ENCODE measurements at regions not wholly inside any gene's neighbourhood (a gene's known extent, or its start where the extent isn't known, plus 50 kb on each side); places are given as distances from the start of the nearest gene placed in this dataset.

- WGBS, 4 donors, result 38 to 55% (median 50%) methylated on average over 2 of the region's 2 CpGs
- no peaks in the 10 kb centered on the region for H3K4me1 ChIP-seq (replicated peaks in 1 of 2)
- H3K9me3 ChIP-seq (replicated peaks in 1 of 3), result no peaks in the 10 kb centered on the region
- no peaks in the 10 kb centered on the region for H3K27me3 ChIP-seq
- TF ChIP-seq POLR2A (IDR thresholded peaks at IDR 0.05), result no peak
- TF ChIP-seq, protein P1, sequence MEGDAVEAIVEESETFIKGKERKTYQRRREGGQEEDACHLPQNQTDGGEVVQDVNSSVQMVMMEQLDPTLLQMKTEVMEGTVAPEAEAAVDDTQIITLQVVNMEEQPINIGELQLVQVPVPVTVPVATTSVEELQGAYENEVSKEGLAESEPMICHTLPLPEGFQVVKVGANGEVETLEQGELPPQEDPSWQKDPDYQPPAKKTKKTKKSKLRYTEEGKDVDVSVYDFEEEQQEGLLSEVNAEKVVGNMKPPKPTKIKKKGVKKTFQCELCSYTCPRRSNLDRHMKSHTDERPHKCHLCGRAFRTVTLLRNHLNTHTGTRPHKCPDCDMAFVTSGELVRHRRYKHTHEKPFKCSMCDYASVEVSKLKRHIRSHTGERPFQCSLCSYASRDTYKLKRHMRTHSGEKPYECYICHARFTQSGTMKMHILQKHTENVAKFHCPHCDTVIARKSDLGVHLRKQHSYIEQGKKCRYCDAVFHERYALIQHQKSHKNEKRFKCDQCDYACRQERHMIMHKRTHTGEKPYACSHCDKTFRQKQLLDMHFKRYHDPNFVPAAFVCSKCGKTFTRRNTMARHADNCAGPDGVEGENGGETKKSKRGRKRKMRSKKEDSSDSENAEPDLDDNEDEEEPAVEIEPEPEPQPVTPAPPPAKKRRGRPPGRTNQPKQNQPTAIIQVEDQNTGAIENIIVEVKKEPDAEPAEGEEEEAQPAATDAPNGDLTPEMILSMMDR (IDR thresholded peaks at IDR 0.05), result no peak
- H3K36me3 ChIP-seq (replicated peaks in 1 of 2), result no peaks in the 10 kb centered on the region
- no peak overlapping the region for H3K27ac ChIP-seq
- no peak for DNase-seq
- H3K4me3 ChIP-seq, result no peak overlapping the region
- intact Hi-C loops (cut with DNase I), result no loop called here
Observed at GRCh38 chr10:89973326-89973725, 271.9 kb downstream of the KIF20B start.

DNA sequence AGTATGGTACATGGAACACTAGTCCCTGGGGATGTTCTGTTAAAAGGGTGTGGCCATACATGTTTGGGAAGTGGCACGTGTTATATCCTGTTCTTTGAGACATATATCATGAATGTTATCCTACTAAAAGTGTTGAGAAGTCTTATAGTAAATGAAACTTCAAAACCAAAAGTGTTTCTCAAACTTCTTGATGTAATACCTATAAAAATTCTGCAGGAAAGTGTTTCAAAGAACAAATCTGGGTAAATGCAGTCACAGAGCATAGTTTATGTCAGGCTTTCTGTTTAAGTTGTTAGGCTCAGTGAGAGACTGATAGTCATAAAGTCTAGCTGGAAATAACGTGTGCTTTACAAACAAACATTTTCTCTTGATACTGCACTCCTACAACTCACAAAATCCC is 273.7 kb downstream of the KIF20B start:
- TF ChIP-seq POLR2A (IDR thresholded peaks at IDR 0.05), result no peak
- TF ChIP-seq, protein P1 (IDR thresholded peaks at IDR 0.05), result no peak
- Histone ChIP-seq H3K36me3 (replicated peaks in 1 of 2) (no peaks in the 10 kb centered on the region), H3K27ac (no peak overlapping the region), H3K4me3 (no peak overlapping the region), H3K9me3 (replicated peaks in 1 of 3) (no peaks in the 10 kb centered on the region), H3K4me1 (replicated peaks in 1 of 2) (no peaks in the 10 kb centered on the region), H3K27me3 (no peaks in the 10 kb centered on the region)
- intact Hi-C loops (cut with DNase I), result no loop called here
- 30 to 43% (median 34%) methylated on average over 2 of the region's 2 CpGs for whole genome bisulfite sequencing, 4 donors
- DNase-seq, result no peak

- no peak for DNase-seq
- WGBS, 4 donors, result 59 to 81% (median 71%) methylated on average over 2 of the region's 2 CpGs
- Histone ChIP-seq H3K4me1 (replicated peaks in 1 of 2) (no peaks in the 10 kb centered on the region), H3K36me3 (replicated peaks in 1 of 2) (no peaks in the 10 kb centered on the region), H3K27ac (no peak overlapping the region), H3K4me3 (no peak overlapping the region), H3K9me3 (replicated peaks in 1 of 3) (no peaks in the 10 kb centered on the region), H3K27me3 (no peaks in the 10 kb centered on the region)
- TF ChIP-seq POLR2A (IDR thresholded peaks at IDR 0.05), result no peak
- intact Hi-C loops (cut with DNase I), result no loop called here
Observed at GRCh38 chr10:89975771-89976170, 274.4 kb downstream of the KIF20B start.

DNA sequence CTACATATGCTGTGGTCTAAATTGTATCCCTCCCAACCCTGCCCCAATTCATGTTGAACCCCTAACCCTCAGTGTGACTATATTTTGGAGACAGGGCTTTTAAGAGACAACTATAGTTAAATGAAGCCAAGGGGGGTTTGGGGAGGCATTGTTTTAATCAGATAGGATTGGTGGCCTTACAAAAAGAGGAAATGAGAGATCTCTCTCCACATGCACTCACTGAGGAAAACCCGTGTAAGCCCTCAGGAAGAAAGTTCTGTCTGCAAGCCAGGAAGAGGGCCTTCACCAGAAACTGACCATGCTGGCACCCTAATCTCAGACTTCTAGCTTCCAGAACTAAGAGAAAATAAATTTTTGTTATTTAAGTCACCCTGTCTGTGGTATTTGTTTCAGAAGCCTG is 276.7 kb downstream of the KIF20B start:
- 47 to 62% (median 52%) methylated on average over 1 of the region's 1 CpG for WGBS, 4 donors
- H3K9me3 ChIP-seq (replicated peaks in 1 of 3), result no peaks in the 10 kb centered on the region
- no peaks in the 10 kb centered on the region for H3K27me3 ChIP-seq
- H3K4me1 ChIP-seq (replicated peaks in 1 of 2), result no peaks in the 10 kb centered on the region
- H3K4me3 ChIP-seq, result no peak overlapping the region
- DNase-seq, result no peak
- intact Hi-C loops (cut with DNase I), result no loop called here
- no peak overlapping the region for H3K27ac ChIP-seq
- TF ChIP-seq, protein P1 (IDR thresholded peaks at IDR 0.05), result no peak
- TF ChIP-seq POLR2A (IDR thresholded peaks at IDR 0.05), result no peak
- H3K36me3 ChIP-seq (replicated peaks in 1 of 2), result no peaks in the 10 kb centered on the region

- intact Hi-C loops (cut with DNase I), result no loop called here
- Histone ChIP-seq H3K27me3 (no peaks in the 10 kb centered on the region), H3K27ac (no peak overlapping the region), H3K36me3 (replicated peaks in 1 of 2) (no peaks in the 10 kb centered on the region), H3K9me3 (replicated peaks in 1 of 3) (no peaks in the 10 kb centered on the region), H3K4me3 (no peak overlapping the region), H3K4me1 (replicated peaks in 1 of 2) (no peaks in the 10 kb centered on the region)
- no peak for DNase-seq
- 45 to 73% (median 56%) methylated on average over 1 of the region's 1 CpG for WGBS, 4 donors
- TF ChIP-seq, protein P1 (IDR thresholded peaks at IDR 0.05), result no peak
- no peak for TF ChIP-seq POLR2A (IDR thresholded peaks at IDR 0.05)
Observed at GRCh38 chr10:89979726-89980125, 278.3 kb downstream of the KIF20B start.

Measured in adrenal gland (tissue), 9 donors.